Suprapubic skin (tissue), 4 donors: ENCODE measurements at regions not wholly inside any gene's neighbourhood (a gene's known extent, or its start where the extent isn't known, plus 50 kb on each side); places are given as distances from the start of the nearest gene placed in this dataset.

Source experiments
- DNase-seq, 2 donors: peaks; one replicate each; pipeline ENCODE4 v3.0.0-alpha.2; 2019; ENCODE audit warnings: low spot score in 2 of 2
- H3K27ac ChIP-seq: fragments of 200-600 bp; sonication (generic); one replicate; pipeline ENCODE4 v1.5.1; 2019
- H3K27me3 ChIP-seq: fragments of 200-600 bp; sonication (generic); one replicate; pipeline ENCODE4 v1.5.1; 2019
- H3K36me3 ChIP-seq: fragments of 200-600 bp; sonication (generic); one replicate; pipeline ENCODE4 v1.5.1; 2019
- H3K4me1 ChIP-seq: fragments of 200-600 bp; sonication (generic); one replicate; pipeline ENCODE4 v1.5.1; 2019
- H3K4me3 ChIP-seq: fragments of 200-600 bp; sonication (generic); one replicate; pipeline ENCODE4 v1.5.1; 2019; ENCODE audit warnings: mild to moderate bottlenecking
- H3K9me3 ChIP-seq: fragments of 200-600 bp; sonication (generic); one replicate; pipeline ENCODE4 v1.5.1; 2019
- CTCF ChIP-seq, 2 donors: fragments of 200-600 bp in 1 of 2; fragments of 450-650 bp in 1 of 2; sonication (generic) in 1 of 2; IDR thresholded peaks; one replicate each; pipeline ENCODE4 v1.5.1; 2016 to 2019; ENCODE audit warnings: antibody characterized with exemption in 2 of 2, mild to moderate bottlenecking in 1 of 2, moderate library complexity in 1 of 2
- EP300 ChIP-seq: sonication (generic); formaldehyde crosslinking; IDR thresholded peaks from one replicate; pipeline ENCODE4 v1.6.1; 2017; ENCODE audit warnings: antibody characterized with exemption
- POLR2A ChIP-seq, 2 donors: fragments of 450-650 bp; IDR thresholded peaks; one replicate each; pipeline ENCODE4 v1.6.1; 2017; ENCODE audit warnings: antibody characterized with exemption in 2 of 2, mild to moderate bottlenecking in 2 of 2, moderate library complexity in 2 of 2
- POLR2AphosphoS5 ChIP-seq, 3 donors: sonication (generic); formaldehyde crosslinking; IDR thresholded peaks; one replicate each; pipeline ENCODE4 v1.6.1; 2017; ENCODE audit warnings: antibody characterized with exemption in 3 of 3
- WGBS: methylation state at CpG from one replicate; pipeline ENCODE4 v1.1.5; 2018; 5-methylcytosine and 5-hydroxymethylcytosine counted together

DNA sequence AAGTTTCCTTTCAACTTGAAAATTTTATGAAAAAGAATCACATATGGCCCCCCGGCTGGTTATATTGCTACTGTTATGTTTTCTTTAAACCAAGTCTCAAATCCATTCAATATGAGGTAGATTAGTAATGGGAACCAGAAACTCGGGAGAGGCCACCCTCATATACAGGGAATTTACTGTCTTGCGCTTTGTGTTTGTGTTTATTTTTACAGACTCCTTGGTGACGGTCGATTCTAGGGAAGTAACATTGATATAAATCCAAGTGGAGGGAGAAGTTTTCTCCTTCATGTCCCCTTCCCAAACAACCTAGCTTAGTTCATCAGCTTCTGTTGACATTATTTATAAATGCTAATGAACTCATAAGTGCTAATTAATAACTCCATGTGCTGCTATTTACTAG lies 163.5 kb upstream of the LMO4 start:
- DNase-seq = no peak
- H3K9me3 ChIP-seq = no peaks in the 10 kb centered on the region

DNA sequence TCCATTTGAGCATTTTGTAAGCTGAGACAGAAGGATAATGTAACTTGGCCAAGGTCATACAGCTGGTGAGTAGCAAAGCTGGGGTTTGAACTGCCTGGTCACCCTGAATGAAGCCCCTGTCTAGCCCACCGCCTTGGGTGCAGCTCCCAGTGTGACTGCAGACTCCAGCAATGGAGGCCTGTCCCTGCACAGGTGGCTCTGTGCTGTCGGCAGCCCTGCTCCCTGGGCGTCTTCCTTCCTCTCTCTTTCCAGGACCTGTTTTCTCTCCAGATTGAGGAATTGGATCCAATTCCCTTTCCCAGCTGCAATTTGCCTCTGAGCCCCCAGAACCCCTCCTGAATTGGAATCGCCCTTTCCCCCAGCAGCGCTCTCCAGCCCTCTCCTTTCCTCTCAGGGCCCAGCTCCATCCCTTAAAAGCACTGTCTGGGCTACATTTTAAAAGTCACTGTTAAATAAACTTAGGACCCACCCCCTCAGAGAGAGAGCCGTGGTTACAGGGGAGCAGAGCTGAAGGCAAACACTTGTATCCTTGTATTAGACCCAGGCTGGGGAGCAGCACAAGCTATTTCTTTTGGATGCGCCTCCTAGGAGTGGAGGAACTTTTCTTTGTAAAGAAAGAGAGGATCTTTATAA lies 161.4 kb upstream of the LMO4 start:
- Histone ChIP-seq H3K4me1 (no peaks in the 10 kb centered on the region), H3K9me3 (no peaks in the 10 kb centered on the region), H3K4me3 (no peak overlapping the region), H3K27ac (no peak overlapping the region), H3K27me3 (no peaks in the 10 kb centered on the region), H3K36me3 (no peaks in the 10 kb centered on the region)
- DNase-seq = no peak
- TF ChIP-seq POLR2AphosphoS5 (IDR thresholded peaks at IDR 0.05) (no peak), POLR2A (IDR thresholded peaks at IDR 0.05) (no peak), EP300 (no peak), CTCF (IDR thresholded peaks at IDR 0.05) (no peak)
- 80% methylated on average over 7 of the region's 7 CpGs for WGBS

More for the DNA sequence above, 163.5 kb upstream of the LMO4 start:
- Histone ChIP-seq H3K36me3 (no peaks in the 10 kb centered on the region), H3K4me1 (no peaks in the 10 kb centered on the region), H3K27ac (no peak overlapping the region), H3K4me3 (no peak overlapping the region), H3K27me3 (no peaks in the 10 kb centered on the region)
- WGBS = 48% methylated on average over 5 of the region's 5 CpGs
- TF ChIP-seq CTCF (IDR thresholded peaks at IDR 0.05) (no peak), EP300 (no peak), POLR2A (IDR thresholded peaks at IDR 0.05) (no peak), POLR2AphosphoS5 (IDR thresholded peaks at IDR 0.05) (no peak)

DNA sequence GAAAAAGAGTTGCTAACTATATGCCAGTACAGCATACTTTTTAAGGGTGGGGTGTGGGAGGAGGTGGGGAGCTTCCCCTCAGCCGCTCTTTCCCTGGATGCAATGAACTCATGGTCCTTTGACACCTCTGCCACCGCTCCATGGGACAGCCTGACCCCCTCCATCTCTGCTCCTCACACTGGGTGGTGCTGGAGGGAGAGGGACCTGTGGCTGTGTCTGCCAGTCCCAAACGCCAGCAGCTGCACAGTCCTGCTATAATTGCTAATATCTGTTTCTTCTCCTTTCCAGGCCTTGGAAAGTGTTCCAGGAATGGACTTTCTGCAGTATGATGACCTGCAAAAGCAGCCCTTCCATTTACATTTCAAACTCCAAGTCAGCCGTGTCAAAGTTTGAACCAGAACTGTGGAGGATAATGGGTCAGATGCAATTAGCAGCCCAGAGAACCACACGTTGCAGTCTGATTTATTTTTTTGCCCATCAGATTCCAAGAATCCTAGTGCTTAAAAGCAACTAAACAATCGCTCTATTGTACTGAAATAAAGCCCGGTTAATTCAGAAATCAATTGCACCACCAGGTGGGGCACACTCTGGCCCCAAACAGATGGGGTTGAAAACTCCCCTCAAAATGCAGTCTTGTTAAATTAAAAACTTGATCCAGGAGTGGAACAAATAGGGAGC lies 160.7 kb upstream of the LMO4 start:
- H3K36me3 ChIP-seq = no peaks in the 10 kb centered on the region
- H3K27me3 ChIP-seq = no peaks in the 10 kb centered on the region
- H3K27ac ChIP-seq = no peak overlapping the region
- 61% methylated on average over 7 of the region's 7 CpGs for WGBS
- no peak for DNase-seq
- H3K4me3 ChIP-seq = no peak overlapping the region
- no peaks in the 10 kb centered on the region for H3K9me3 ChIP-seq
- no peak for TF ChIP-seq POLR2A (IDR thresholded peaks at IDR 0.05)
- TF ChIP-seq EP300 = no peak
- TF ChIP-seq POLR2AphosphoS5 (IDR thresholded peaks at IDR 0.05) = no peak
- no peak for TF ChIP-seq CTCF (IDR thresholded peaks at IDR 0.05)
- no peaks in the 10 kb centered on the region for H3K4me1 ChIP-seq

DNA sequence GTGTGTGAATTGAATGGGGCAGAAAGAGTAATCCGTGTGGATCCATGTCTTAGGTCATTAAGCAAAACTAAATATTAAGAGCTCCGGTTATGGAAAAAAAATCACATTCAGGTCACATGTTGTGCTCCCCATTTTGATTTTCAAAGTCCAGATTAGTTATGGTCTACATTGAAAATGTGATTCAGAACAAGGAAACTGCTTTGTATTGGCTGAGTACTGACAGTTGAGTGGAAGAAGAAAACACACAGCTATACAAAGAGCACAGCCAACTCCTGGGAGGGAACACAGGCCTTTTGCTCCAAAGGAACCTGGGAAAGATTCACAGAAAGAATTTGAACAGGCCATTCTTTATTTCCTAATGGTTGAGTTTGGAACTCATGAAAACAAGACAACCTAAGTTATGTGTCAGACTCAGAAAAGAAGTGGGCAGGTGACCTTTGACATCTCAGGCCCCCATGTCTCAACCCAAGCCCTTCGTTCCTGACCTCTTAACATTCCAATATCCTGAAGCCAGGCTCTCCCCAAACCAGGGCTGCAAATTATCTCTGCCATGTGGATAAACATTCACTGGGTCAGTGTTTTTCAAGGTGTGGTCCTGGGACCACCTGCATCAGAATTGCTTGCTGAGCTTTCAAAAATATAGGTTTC lies 159.3 kb upstream of the LMO4 start:
- WGBS = 82% methylated on average over 3 of the region's 3 CpGs
- TF ChIP-seq POLR2A (IDR thresholded peaks at IDR 0.05) (no peak), CTCF (IDR thresholded peaks at IDR 0.05) (no peak)

DNA sequence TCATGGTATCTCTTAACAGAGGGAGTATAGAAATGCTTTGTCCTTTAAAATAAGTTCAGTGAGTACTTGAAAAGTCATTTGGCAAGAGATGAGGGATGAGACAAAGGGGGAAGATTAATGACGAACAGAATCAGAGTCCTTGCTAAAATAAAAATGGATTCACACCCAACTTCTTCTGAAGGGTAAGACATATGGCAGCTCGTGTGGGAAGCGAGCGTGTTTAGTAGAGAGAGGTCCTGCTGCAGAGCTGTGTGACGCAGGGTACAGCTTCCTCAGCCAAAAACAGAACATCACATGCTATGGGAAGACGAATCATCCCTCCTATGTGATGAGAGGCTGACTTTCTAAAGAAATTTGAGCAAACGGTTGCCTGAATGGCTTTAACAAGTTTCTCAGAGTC lies 158.5 kb upstream of the LMO4 start:
- no peaks in the 10 kb centered on the region for H3K9me3 ChIP-seq
- no peaks in the 10 kb centered on the region for H3K36me3 ChIP-seq
- H3K27me3 ChIP-seq = no peaks in the 10 kb centered on the region
- no peak overlapping the region for H3K4me3 ChIP-seq
- TF ChIP-seq EP300 = no peak
- no peak for TF ChIP-seq CTCF (IDR thresholded peaks at IDR 0.05)
- no peak for TF ChIP-seq POLR2AphosphoS5 (IDR thresholded peaks at IDR 0.05)
- no peak for TF ChIP-seq POLR2A (IDR thresholded peaks at IDR 0.05)
- H3K27ac ChIP-seq = no peak overlapping the region
- 74% methylated on average over 7 of the region's 7 CpGs for WGBS
- no peak for DNase-seq
- no peaks in the 10 kb centered on the region for H3K4me1 ChIP-seq

More for the DNA sequence above, 159.3 kb upstream of the LMO4 start:
- no peaks in the 10 kb centered on the region for H3K9me3 ChIP-seq
- H3K36me3 ChIP-seq = no peaks in the 10 kb centered on the region
- no peak for DNase-seq
- H3K4me1 ChIP-seq = no peaks in the 10 kb centered on the region
- no peak overlapping the region for H3K4me3 ChIP-seq
- H3K27ac ChIP-seq = no peak overlapping the region
- H3K27me3 ChIP-seq = no peaks in the 10 kb centered on the region
